Fibroblast of peridontal ligament (primary cell): ENCODE measurements at regions not wholly inside any gene's neighbourhood (a gene's known extent, or its start where the extent isn't known, plus 50 kb on each side); places are given as distances from the start of the nearest gene placed in this dataset.

Experiments
- DNase-seq: peaks from one replicate; pipeline ENCODE4 v3.0.0-alpha.2; 2010; ENCODE audit errors: extremely low read depth

DNA sequence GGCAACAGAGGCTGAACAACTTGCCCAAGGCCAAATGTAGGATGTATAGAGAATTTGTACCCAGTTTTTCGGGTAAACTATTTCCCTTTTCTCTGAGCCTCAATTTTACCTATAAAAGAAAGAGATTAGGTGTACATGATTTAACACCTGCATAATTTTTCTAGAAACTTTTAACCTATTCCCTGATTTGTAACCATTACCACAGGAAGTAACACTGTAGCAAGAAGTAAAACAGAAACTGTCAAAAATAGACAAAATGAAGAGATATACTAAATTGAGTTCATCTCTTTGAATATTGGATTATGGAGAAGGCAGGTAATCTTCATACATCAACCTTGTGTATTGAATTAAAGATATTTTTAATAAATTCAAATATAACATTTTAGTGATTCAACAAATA lies 136.2 kb downstream of the ZC3H11B start:
- DNase-seq, result no peak

DNA sequence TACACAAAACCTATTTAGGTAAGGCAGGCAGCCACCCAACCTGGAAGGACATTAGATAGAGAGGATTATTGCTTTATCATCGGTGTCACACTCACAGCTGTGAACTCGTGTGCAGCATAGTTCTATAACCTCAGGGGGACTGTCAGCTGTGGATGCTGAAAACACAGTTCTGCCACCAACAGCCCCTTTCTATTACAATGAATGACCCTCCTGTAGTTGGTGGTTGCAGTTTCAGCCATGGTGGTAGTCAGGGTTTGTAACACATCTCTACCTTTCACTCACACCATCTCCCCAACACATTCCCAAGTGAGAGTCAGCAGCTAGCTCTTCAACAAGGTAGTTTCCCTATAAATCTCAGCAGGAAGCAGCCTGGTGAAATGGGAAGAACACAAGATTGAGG lies 136.8 kb downstream of the ZC3H11B start:
- DNase-seq, result no peak

DNA sequence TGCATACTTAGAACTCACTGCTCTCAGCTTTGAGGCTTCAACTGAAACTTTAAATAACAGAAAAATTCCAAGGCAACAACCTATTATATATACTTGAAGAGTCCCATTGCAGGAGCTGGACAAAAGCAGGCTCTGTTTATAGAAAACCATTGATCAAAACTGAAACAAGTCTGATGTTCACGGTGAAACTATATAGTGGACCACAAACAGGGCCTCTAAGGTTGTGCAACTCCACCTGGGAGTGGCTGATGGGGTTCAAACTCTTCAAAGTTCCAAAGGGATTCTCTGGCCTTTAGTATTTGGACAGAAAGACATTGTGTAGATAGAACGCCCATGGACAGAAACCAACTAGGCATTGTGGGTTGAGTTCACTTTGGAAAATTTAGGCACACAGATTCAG lies 140.3 kb downstream of the ZC3H11B start:
- DNase-seq, result no peak

DNA sequence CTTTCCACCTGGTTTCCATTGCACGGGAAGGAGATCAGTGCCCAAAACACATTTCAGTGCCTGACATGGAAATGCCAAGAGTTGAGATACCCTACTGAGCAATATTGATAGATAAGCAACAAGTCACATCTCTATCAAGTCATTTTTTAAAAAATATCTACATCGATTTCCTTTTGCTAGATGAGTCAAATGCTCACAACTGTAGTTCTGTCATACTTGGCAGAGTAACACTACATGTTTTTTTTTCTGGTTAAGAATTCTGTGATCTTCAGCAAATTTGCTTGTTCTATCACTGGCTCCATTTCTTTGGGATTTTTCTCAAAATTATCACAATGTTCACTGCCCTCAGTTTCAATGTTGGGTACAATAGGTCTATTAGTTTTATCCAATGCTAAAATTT lies 145.4 kb downstream of the ZC3H11B start:
- DNase-seq, result peak; percentile 66

DNA sequence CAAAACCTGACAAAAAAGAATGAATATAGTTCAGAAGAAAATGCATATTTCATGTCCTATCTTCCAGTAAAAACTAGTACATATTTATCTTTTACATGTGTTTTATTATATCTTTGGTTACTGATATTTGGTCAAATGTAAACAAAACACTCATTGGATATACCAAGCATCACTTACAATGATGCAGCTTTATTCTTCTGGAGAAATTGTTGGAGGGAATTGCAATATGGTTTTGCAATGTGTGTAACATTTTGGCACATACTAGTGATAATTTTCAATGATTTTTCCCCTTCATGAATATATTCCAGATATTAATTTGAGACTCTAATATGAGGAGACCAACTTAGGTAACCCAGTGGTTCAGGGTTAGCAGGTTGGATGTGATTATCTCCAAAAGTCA lies 146.1 kb downstream of the ZC3H11B start:
- no peak for DNase-seq

DNA sequence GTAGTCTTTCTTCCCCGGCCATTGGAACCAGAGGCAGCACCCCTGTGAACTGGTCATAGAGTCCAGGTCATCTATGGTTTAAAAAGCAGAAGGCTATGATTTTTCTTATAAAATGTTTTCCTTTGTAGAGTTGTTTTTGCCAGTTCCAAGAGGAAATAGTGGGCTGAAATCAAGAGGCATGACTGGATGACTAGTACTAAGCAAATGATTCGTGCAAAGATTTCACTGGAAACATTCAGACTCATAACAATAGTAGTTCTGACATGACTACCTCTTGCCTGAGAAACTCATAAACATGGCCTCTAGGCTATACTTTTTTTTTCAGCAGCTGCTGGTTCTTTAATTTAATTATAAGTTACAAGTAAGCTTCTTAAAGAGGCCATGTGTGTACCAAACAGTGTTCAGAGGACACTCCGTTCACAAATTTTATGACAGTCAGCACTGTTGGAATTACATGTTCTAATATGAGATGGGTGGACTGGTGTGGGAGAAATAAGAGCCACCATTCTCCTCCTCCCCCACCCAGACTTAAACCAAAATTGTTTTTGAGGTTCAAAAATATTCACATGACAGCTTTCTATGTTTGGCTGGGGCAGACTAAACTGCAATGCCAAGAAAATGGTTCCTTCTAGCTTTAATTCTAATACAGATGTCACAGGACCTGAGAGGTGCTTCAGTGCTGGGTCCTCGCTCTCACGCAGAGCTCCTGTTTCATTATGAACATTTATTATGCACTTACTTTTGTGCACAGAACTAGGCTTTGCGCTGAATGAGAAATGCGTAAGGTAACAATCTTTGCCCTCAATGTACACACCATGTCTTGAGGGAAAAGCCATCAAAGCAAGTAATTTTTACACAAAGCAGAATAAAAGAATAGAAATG lies 147.5 kb downstream of the ZC3H11B start:
- peak; percentile 88 for DNase-seq

DNA sequence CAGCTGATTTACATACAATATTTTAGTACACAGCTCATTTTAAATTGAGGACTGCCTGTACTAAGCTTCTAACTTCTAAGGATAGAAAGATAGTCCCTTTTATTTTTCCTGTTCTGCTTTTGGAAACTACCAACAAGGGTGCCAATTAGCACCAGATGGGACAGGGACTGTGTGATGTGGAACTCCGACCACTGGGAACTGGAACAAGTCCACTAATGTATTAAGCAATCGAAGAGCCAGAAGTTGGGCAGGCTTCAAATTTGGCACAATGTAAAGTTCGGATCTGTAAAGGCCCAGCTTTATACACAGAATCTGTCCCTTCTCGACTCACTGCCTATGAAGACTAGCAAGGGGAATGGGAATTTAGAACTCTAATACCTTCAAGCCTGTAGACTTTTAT lies 149.3 kb downstream of the ZC3H11B start:
- peak; percentile 83 for DNase-seq

DNA sequence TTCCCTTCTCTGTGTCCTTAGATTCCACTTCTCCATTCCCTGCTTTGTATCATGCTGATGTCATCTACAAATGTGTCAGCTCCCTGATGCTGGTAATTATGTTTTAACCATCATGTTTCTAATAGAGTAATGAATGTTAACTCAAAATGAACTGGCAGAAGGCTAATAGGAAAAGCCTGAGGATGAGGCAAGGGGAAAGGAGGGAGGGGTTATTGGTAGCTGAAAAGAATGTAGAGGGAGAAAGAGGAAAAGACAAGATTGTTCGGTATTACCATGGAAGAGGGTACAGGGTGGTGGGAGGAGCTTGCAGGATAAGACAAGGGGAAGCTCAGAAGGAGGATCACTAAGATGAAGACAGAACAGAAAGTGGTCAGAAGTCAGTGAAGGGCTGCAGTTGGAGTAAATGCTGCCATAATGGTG lies 150.9 kb downstream of the ZC3H11B start:
- peak; percentile 25 for DNase-seq

DNA sequence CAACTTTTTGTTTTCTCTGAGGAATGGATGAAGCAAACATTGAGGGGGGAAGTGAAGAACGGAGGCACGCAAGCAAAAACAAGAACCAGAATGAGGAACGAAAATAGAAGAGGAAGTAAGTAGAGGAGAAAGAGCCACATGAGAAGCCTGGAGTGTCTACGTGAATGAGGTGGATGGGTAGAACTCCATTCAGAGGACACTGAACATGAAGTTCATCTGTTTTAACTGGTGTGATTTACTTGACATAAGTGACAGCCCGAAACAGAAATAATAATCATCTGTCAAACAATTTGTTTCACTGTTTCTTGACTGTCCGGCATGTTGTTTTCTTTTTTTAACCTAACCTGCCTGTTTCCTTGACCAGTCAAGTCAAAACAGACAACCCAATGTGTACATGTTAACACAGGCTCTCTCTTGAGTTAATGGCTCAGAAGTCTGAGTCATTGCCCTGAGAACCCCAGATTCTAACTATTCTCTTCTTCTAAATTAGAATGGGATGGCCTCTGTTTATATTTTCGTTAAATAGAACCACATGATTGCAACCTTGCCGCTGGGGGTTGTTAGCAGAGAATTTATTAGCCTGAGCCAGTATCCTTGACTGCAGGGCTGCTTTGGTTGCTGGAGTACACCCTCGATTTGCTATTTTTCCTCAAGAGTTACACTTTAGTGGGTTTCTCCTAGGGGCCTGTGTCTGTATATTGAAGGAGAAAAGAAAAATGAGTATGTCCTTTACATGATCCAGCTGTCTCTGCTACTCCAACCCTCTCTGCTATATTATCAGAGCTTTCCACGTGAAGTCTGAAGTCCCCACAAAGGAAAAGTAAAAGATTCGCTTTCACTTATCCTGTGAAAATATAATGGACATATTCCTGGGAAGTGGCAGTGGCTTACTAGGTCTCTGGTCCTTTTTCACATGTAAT lies 151.7 kb downstream of the ZC3H11B start:
- DNase-seq, result peak; percentile 94

DNA sequence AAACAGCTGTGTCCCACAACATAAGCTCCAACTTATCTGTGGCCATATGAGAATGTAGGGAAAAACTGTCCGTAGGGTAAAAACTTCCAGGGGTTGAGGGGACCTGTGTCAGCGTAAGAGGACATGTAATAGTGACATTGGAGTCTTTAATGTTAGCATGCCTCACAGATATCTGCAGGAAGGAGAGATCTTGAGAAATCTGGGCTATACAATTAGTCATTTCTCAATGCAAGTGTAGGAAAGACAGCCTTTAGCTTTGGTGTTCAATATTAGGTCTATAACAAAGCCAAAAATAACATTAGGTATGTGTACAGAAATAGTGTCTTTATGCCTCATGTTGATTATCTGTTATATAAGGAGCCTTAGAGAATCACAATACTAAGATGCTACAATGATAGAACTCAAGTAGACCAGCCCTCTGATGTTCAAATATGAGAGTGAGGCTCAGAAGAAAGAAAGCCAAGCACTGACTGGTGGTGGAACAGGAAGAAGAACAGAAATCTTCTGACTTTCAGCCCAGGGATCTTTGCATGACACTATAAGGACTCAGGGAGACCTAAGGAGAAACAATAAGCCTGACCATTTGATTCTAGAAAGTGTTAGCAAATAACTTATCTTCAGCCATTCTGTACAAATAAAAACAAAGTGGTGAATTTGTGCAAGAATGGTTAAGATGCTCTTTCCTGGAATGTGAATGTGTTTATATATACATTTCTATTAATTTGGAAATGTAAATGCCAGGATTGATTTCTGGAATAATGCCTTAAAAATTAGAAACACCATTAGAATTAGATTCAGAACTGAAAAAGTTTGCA lies 152.6 kb downstream of the ZC3H11B start:
- no peak for DNase-seq

DNA sequence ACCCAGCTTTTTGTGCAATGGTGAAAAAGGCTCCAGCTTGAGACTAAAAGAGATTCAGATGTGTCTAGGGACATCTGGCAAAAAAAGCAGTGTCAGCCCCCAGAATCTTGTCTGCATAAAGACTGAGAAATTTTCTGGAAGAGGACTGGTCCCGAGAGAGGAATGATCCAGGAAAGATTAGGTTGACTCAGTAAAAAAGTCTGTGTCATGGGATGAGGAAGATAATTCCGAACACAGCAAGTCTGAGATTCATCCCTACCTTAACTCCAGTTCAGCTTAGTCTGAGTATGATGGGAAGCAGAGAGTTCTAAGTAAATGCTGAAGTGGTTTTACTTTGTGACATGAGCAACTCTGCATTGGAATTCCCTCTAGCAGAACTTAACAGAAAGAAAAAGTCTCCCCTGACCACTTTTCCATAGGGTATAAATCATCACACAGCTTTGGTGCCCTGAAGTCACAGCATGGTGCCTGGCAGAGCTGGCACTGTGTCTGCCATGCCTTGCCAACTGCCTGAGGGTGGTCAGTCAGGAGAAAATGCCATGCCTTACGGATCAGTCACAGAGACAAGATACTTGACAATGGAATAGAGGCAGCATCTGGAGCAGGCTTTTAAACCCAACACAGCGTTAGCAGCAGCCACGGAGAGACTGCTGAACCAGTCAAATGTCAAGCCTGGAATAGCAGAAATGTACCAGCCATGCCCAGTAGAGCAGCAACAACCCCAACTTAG lies 153.4 kb downstream of the ZC3H11B start:
- peak; percentile 36 for DNase-seq

DNA sequence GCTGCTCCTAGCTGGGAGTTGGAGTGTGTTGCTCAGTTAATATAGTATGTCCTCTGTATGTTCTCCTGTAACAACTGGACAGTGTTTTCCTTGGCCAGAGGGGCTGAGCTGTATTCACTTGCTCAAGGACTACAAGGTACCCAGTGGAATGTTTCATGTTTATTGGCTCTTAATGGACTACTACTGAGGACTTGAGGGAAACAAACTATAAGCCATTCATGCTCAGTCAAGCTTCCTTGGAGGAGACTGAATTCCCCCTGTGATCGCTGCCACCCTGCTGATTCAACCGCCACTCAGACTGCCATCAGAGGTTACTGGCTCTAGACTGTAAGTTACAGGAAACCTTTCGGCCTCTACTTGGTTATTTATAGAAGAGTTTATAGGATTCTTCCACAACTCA lies 166.6 kb downstream of the ZC3H11B start:
- no peak for DNase-seq

DNA sequence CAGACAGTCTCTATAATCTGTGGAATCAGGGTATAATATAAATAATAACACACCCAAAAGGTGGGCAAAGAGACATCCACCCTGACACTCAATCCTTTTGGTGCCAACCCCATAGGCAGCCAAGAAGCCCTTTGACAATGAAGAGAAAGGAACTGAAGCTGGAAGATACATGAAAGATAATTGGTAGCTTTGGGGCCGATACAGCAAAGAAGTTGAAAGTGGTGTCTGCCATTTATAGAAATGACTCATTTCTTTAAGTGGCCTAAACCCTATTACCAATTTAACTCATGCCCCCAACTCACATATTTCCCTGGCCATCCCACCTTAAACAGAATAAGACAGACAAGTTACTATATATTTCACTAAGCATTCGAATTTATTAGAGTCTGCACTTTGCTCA lies 167.0 kb downstream of the ZC3H11B start:
- no peak for DNase-seq

DNA sequence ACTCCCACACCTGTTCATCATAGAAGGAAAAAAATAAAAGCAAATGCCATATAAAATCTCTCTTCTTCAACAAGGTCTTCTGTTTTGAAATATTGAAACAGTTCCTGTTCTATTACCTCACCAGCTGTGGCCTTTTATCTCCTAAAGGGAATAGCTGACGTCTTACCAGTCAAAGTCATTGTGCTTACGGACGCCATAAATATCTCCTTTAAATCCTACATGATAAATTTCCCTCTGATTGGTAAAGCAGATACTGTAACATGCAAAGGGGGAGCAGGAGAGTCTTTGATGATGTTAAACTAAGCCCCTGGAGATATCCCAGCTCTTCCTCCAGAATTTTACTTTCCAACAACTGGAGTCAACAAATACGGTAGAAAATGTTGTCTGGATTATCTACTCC lies 168.4 kb downstream of the ZC3H11B start:
- no peak for DNase-seq

DNA sequence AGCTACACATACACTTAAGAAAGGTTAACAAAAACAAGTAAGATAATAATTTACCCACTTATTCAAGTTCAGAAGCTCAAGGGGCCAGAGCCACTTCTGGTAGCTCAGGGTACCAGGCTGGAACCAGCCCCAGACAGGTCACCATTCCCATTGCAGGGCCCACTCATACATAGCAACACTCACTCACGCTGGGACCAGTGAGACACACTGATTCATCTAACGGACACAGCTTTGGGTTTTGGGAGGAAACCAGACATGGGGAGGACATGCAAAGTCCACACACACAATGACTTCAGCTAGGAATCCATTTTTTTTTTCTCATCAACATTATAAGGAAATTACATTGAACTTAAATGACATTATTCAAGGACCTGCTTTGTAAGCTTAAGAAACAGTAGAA lies 169.1 kb downstream of the ZC3H11B start:
- no peak for DNase-seq

DNA sequence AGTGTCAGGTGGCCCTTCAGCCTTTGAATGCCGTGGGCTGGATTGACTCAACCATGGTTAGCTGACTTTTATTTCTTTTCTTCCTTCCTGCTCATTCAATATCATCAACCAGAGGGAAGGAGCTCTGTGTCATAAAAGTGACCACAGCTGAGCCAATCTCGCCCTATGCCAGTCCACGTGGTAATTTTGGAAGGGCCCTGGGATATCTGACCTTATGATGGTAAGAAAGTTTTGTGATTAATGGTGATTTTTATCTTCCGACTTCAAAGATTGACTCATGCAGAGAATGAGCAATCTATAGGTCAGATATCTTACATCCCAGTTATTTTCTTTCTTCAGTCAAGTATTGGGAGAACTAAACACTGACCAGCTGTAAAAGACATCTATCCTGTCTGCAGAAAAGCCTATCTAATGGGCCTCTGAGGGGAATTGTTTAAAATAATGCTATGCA lies 170.3 kb downstream of the ZC3H11B start:
- peak; percentile 39 for DNase-seq

DNA sequence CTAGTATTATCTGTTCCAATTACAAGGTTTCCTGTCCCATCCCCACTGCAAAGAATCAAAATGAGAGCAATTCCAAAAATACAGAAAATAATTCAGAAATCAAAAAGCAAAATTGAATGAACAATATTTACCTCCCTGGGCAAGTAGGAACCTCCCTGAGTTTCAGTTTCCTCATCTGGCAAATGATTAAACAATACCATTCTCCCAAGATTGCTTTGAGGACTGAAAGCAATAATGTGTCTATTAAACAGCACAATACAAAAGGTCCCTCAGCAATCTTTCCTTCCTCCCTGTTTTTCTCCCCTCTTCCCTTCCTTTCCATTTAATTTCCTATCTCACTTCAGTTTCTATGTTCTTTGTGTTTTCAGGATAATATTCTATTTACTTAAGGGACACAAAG lies 171.0 kb downstream of the ZC3H11B start:
- DNase-seq, result no peak

DNA sequence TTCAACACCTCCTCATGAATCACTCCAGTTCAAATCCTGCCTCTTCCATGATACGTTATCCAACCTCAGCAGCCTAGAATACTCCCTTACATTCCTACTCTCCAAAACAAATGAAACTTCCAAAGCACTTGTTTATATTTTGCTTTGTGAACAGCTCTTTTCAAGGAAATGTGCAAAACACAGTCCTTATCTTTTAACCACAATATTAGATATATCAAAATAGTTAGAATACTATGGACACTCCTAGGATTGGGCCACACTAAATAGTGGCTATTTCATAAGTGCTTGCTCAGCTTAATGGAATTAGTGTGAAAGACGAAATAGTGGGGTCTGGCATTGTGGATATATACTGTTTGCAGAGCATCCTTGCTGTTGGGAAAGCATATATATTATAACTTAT lies 173.5 kb downstream of the ZC3H11B start:
- DNase-seq, result no peak

DNA sequence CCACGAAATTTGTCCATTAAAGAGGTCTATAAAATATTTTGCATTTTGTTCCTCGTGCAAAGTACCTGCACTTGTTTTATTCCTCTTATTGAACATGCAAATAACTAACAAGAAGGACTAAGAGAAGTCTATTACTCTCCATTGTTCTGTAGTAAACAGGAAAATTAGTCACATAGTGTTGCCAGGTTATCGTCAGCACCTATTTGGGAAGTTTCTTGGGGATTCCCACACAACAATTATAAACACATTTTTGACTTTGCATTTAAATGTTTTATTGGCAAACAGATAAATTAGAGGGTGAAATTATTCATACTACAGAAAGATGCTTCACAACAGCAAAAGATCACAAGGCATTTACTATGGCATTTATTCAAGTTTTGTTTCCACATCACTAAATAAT lies 174.5 kb downstream of the ZC3H11B start:
- no peak for DNase-seq

DNA sequence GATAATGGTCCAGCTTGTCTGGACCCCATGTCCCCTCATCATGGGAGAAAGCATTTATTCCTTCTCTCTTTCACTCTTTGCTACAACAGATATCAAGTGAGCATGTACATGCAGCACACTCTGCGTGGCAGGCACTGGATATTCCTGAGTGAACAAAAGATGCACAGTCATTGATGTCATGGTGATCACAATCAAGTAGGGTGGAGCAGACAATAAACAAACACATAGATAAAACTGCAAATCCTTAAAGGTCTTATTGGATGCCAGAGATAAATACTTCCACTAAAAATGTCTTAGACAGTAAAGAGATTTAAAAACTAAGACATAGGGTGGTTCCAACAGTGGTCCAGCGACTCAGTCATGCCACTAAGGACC lies 178.0 kb downstream of the ZC3H11B start:
- no peak for DNase-seq

DNA sequence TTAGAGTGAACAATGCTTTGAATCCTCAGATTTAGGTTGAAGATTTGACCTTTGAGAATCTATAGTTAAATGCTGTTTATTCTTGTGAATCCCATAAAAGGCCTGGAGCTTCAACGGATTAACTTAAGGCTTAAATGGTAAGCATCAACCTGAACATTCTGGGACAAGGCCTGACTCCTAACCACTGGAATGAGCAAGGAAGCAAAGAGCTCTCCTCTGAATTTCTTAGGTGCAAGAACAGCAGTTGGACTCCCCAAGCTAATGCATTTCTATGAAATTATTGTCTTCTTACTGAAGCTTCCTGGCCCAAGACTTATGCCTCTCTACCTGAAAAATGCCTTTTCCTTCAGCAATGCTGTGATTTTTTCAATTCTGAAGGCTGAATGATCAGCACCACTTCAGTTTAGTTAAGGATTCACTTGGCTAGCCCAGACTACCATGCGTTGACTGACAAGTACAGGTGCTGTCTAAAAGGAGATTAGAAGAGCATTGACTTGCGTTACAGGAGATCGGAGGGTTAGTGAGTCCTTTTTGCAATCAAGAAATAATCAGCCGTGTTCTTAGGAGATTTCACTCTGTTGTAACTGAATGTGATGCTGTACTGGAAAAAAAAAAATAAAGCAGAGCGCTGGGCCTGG lies 178.5 kb downstream of the ZC3H11B start:
- DNase-seq, result no peak
